H9 (cell line): ENCODE measurements at regions not wholly inside any gene's neighbourhood (a gene's known extent, or its start where the extent isn't known, plus 50 kb on each side); places are given as distances from the start of the nearest gene placed in this dataset.

Experiments used
- DNase-seq: peaks from one replicate; pipeline ENCODE4 v3.0.0-alpha.2; 2017
- H2AFZ ChIP-seq: one replicate; pipeline ENCODE4 v1.6.1; 2013; ENCODE audit warnings: mild to moderate bottlenecking, low read length, control low read depth, moderate library complexity
- H2AK5ac ChIP-seq: 2 replicates; pipeline ENCODE4 v1.6.1; 2013; ENCODE audit warnings: low read length, control low read depth, mixed read lengths; ENCODE audit not compliant: insufficient read length
- H2BK120ac ChIP-seq: one replicate; pipeline ENCODE4 v1.6.1; 2013; ENCODE audit warnings: low read depth, mild to moderate bottlenecking, low read length, control low read depth, inconsistent platforms; ENCODE audit not compliant: poor library complexity, severe bottlenecking
- H2BK12ac ChIP-seq: 2 replicates; pipeline ENCODE4 v1.6.1; 2013; ENCODE audit warnings: low read length, control low read depth, mixed read lengths, low read depth; ENCODE audit not compliant: insufficient read length
- H2BK15ac ChIP-seq: 2 replicates; pipeline ENCODE4 v1.6.1; 2013; ENCODE audit warnings: low read depth, low read length, control low read depth
- H2BK20ac ChIP-seq: one replicate; pipeline ENCODE4 v1.6.1; 2013; ENCODE audit warnings: low read depth, mild to moderate bottlenecking, low read length, control low read depth, inconsistent platforms; ENCODE audit not compliant: poor library complexity, severe bottlenecking
- H2BK5ac ChIP-seq: 2 replicates; pipeline ENCODE4 v1.6.1; 2013; ENCODE audit warnings: low read length, control low read depth, mixed read lengths; ENCODE audit not compliant: insufficient read length
- H3K14ac ChIP-seq: 2 replicates; pipeline ENCODE4 v1.6.1; 2013; ENCODE audit warnings: low read length, control low read depth; ENCODE audit not compliant: insufficient read depth
- H3K18ac ChIP-seq: 2 replicates; pipeline ENCODE4 v1.6.1; 2013; ENCODE audit warnings: low read depth, mild to moderate bottlenecking, mixed read lengths, low read length, control low read depth; ENCODE audit not compliant: insufficient read length
- H3K23ac ChIP-seq: 2 replicates; pipeline ENCODE4 v1.6.1; 2013; ENCODE audit warnings: low read length, control low read depth, mixed read lengths, low read depth; ENCODE audit not compliant: insufficient read length
- H3K23me2 ChIP-seq: 2 replicates; pipeline ENCODE4 v1.6.1; 2013; ENCODE audit warnings: low read depth, mild to moderate bottlenecking, mixed read lengths, low read length, control low read depth; ENCODE audit not compliant: insufficient read length, poor library complexity, severe bottlenecking
- H3K27ac ChIP-seq: 2 replicates; pipeline ENCODE4 v1.5.1; 2013; ENCODE audit warnings: low read length, control low read depth, mixed read lengths, low read depth; ENCODE audit not compliant: insufficient read length
- H3K27me3 ChIP-seq: 2 replicates; pipeline ENCODE4 v1.6.1; 2013; ENCODE audit warnings: low read length, control low read depth, inconsistent platforms; ENCODE audit not compliant: insufficient read depth
- H3K4ac ChIP-seq: 2 replicates; pipeline ENCODE4 v1.6.1; 2013; ENCODE audit warnings: low read depth, mild to moderate bottlenecking, control low read depth, inconsistent platforms, low read length, moderate library complexity
- H3K4me1 ChIP-seq: 2 replicates; pipeline ENCODE4 v1.6.1; 2013; ENCODE audit warnings: low read length, control low read depth, inconsistent platforms; ENCODE audit not compliant: insufficient read depth
- H3K4me2 ChIP-seq: 2 replicates; pipeline ENCODE4 v1.6.1; 2013; ENCODE audit warnings: low read length, control low read depth, mixed read lengths; ENCODE audit not compliant: insufficient read length, insufficient read depth
- H3K56ac ChIP-seq: 2 replicates; pipeline ENCODE4 v1.6.1; 2013; ENCODE audit warnings: low read depth, mild to moderate bottlenecking, mixed read lengths, low read length, control low read depth; ENCODE audit not compliant: insufficient read length
- H3K79me1 ChIP-seq: 2 replicates; pipeline ENCODE4 v1.6.1; 2013; ENCODE audit warnings: low read depth, mild to moderate bottlenecking, moderate library complexity, low read length, control low read depth, inconsistent platforms; ENCODE audit not compliant: insufficient read depth, poor library complexity, severe bottlenecking
- H3K79me2 ChIP-seq: 2 replicates; pipeline ENCODE4 v1.6.1; 2013; ENCODE audit warnings: low read length, control low read depth, inconsistent platforms; ENCODE audit not compliant: insufficient read depth
- H3K9ac ChIP-seq: 2 replicates; pipeline ENCODE4 v1.6.1; 2013; ENCODE audit warnings: low read length, control low read depth, mixed read lengths; ENCODE audit not compliant: insufficient read length; ENCODE audit errors: extremely low read depth
- H3K9me3 ChIP-seq: one replicate; pipeline ENCODE4 v1.6.1; 2013; ENCODE audit warnings: low read depth, low read length, inconsistent platforms; ENCODE audit not compliant: control insufficient read depth
- H3T11ph ChIP-seq: one replicate; pipeline ENCODE4 v1.6.1; 2013; ENCODE audit warnings: mild to moderate bottlenecking, low read length, control low read depth, inconsistent platforms
- H4K20me1 ChIP-seq: one replicate; pipeline ENCODE4 v1.6.1; 2013; ENCODE audit not compliant: control insufficient read depth, insufficient read length, insufficient read depth
- H4K5ac ChIP-seq: 2 replicates; pipeline ENCODE4 v1.6.1; 2013; ENCODE audit warnings: low read depth, mild to moderate bottlenecking, mixed read lengths, low read length, control low read depth; ENCODE audit not compliant: insufficient read length
- H4K8ac ChIP-seq: replicated peaks from 2 replicates; pipeline ENCODE4 v1.6.1; 2013; ENCODE audit warnings: low read length, control low read depth, mixed read lengths, low read depth; ENCODE audit not compliant: insufficient read length
- H4K91ac ChIP-seq: 2 replicates; pipeline ENCODE4 v1.6.1; 2013; ENCODE audit warnings: low read depth, mild to moderate bottlenecking, moderate library complexity, mixed read lengths, low read length, control low read depth; ENCODE audit not compliant: insufficient read length
- H3K27ac Mint-ChIP-seq, 3 experiments: 2 replicates in 2 of 3; 3 replicates in 1 of 3; pipeline ENCODE4 v1.8.0; 2020 to 2021; ENCODE audit warnings: mixed read lengths in 3 of 3, mild to moderate bottlenecking in 1 of 3, moderate library complexity in 1 of 3
- H3K27me3 Mint-ChIP-seq: 2 replicates; pipeline ENCODE4 v1.8.0; 2021; ENCODE audit warnings: low read depth, mild to moderate bottlenecking, moderate library complexity, mixed read lengths
- H3K36me3 Mint-ChIP-seq, 3 experiments: 2 replicates in 2 of 3; 3 replicates in 1 of 3; pipeline ENCODE4 v1.8.0; 2020 to 2021; ENCODE audit warnings: low read depth in 3 of 3, mixed read lengths in 3 of 3; ENCODE audit not compliant: insufficient read depth in 1 of 3
- H3K4me1 Mint-ChIP-seq, 2 experiments: 2 replicates each; pipeline ENCODE4 v1.8.0; 2020; ENCODE audit warnings: mixed read lengths in 2 of 2
- H3K4me3 Mint-ChIP-seq, 2 experiments: 2 replicates in 1 of 2; 3 replicates in 1 of 2; pipeline ENCODE4 v1.8.0; 2020 to 2021; ENCODE audit warnings: mild to moderate bottlenecking in 2 of 2, mixed read lengths in 2 of 2, moderate library complexity in 1 of 2
- H3K9me3 Mint-ChIP-seq, 2 experiments: 2 replicates in 1 of 2; 3 replicates in 1 of 2; pipeline ENCODE4 v1.8.0; 2020; ENCODE audit warnings: mild to moderate bottlenecking in 2 of 2, mixed read lengths in 2 of 2, moderate library complexity in 1 of 2
- CTCF ChIP-seq: fragments of 200-600 bp; sonication (generic); conservative IDR thresholded peaks from 3 replicates; pipeline ENCODE4 v1.8.0; 2021; ENCODE audit warnings: antibody characterized with exemption, mild to moderate bottlenecking
- WGBS: extraction: QIAGEN DNeasy Blood & Tissue Kit; methylation state at CpG from one replicate; pipeline ENCODE4 v1.1.7; 2013; ENCODE audit warnings: missing lambda C conversion rate, low lambda C conversion rate, mixed read lengths; ENCODE audit not compliant: insufficient read length; ENCODE audit errors: extremely low coverage; 5-methylcytosine and 5-hydroxymethylcytosine counted together

- DNase-seq: no peak
- H3K56ac ChIP-seq: no peak overlapping the region
- TF ChIP-seq CTCF: no peak
- no peak overlapping the region for H4K8ac ChIP-seq
- no peak overlapping the region for H3K23ac ChIP-seq
- no peaks in the 10 kb centered on the region for H3K79me2 ChIP-seq
- no peaks in the 10 kb centered on the region for H3K23me2 ChIP-seq
- no peak overlapping the region for H2BK12ac ChIP-seq
- no peak overlapping the region for H2BK5ac ChIP-seq
- H2BK15ac ChIP-seq: no peak overlapping the region
- H3K4me2 ChIP-seq: no peak overlapping the region
- Mint-ChIP-seq H3K4me1 (peaks cover 8 to 14% of the 10 kb centered on the region in 2 experiments), H3K4me3 (no peak overlapping the region), H3K36me3 (no peaks in the 10 kb centered on the region), H3K9me3 (no peaks in the 10 kb centered on the region; a peak in 1 of 5 replicates), H3K27ac (no peak overlapping the region), H3K27me3 (no peaks in the 10 kb centered on the region)
- no peaks in the 10 kb centered on the region for H4K20me1 ChIP-seq
- H2AK5ac ChIP-seq: no peak overlapping the region
- no peaks in the 10 kb centered on the region for H3K79me1 ChIP-seq
- no peak overlapping the region for H3K14ac ChIP-seq
- H2BK20ac ChIP-seq: no peak overlapping the region
- H4K91ac ChIP-seq: no peak overlapping the region
- H2BK120ac ChIP-seq: no peak overlapping the region
- H4K5ac ChIP-seq: no peak overlapping the region
- H3K27me3 ChIP-seq: no peaks in the 10 kb centered on the region
- H3K9ac ChIP-seq: no peak overlapping the region
- no peak overlapping the region for H3K18ac ChIP-seq
- no peaks in the 10 kb centered on the region for H3K9me3 ChIP-seq
- no CpG with 5 or more reads among the region's 6 CpGs for WGBS
- no peak overlapping the region for H3K27ac ChIP-seq
- peaks cover 3% of the 10 kb centered on the region; the same call in 1 of the 2 replicates for H3K4me1 ChIP-seq
- H3T11ph ChIP-seq: no peak overlapping the region
- H2AFZ ChIP-seq: peak overlapping the region; percentile 65
- H3K4ac ChIP-seq: no peak overlapping the region
These were observed 175.0 kb upstream of the HS3ST1 start for GRCh38 chr4:11603591-11604194.
